SKM-1 (cell line): ENCODE measurements at regions not wholly inside any gene's neighbourhood (a gene's known extent, or its start where the extent isn't known, plus 50 kb on each side); places are given as distances from the start of the nearest gene placed in this dataset.
"Not testable (repeated sequence)": the region's sequence is repeated elsewhere in the genome, so short reads cannot be mapped to it uniquely, and the experiment has no call there.

Experiments
- DNase-seq: peaks from one replicate; lab custom pipeline; 2025; ENCODE audit not compliant: unreplicated experiment; lab: John Stamatoyannopoulos, UW

- DNase-seq = not testable (repeated sequence)
These were observed 57.8 kb upstream of the SMIM30 start for GRCh38 chr7:113176180-113176579.

GRCh38 chr7:113175525-113176104, 57.3 kb upstream of the SMIM30 start:
- DNase-seq = no peak

- DNase-seq = no peak
These were observed 54.4 kb upstream of the SMIM30 start for GRCh38 chr7:113172726-113173125.

- DNase-seq = no peak
These were observed 52.2 kb upstream of the SMIM30 start for GRCh38 chr7:113170591-113170990.
